WTC11 (cell line): ENCODE measurements at regions not wholly inside any gene's neighbourhood (a gene's known extent, or its start where the extent isn't known, plus 50 kb on each side); places are given as distances from the start of the nearest gene placed in this dataset.
A peak's percentile ranks its signal among the peaks of the same experiment; 100 is the strongest.

Experiments used
- ATAC-seq: fragments of 200-7000 bp; cut with Tn5 transposase; 2 replicates; pipeline ENCODE4 v1.10.0; 2021; ENCODE audit warnings: mild to moderate bottlenecking, moderate library complexity
- CTCF ChIA-PET: fragments of 300-600 bp; sonication (Branson Sonifier 250); formaldehyde crosslinking; loops from one replicate; lab custom pipeline; 2021; ENCODE audit warnings: antibody characterized with exemption; lab: Charles Lee
- POLR2A ChIA-PET: fragments of 350-600 bp; sonication (Branson Sonifier 250); formaldehyde crosslinking; loops from one replicate; lab custom pipeline; 2021; ENCODE audit warnings: antibody characterized with exemption; lab: Charles Lee
- DNase-seq: peaks from one replicate; pipeline ENCODE4 v3.0.0; 2021; ENCODE audit warnings: low spot score
- H3K27ac Mint-ChIP-seq: 2 replicates; pipeline ENCODE4 v1.8.0; 2021; ENCODE audit warnings: mixed read lengths
- H3K27me3 Mint-ChIP-seq: 2 replicates; pipeline ENCODE4 v1.8.0; 2021; ENCODE audit warnings: low read depth, mild to moderate bottlenecking, moderate library complexity, mixed read lengths
- H3K36me3 Mint-ChIP-seq: 2 replicates; pipeline ENCODE4 v1.8.0; 2021; ENCODE audit warnings: mixed read lengths
- H3K4me1 Mint-ChIP-seq: 2 replicates; pipeline ENCODE4 v1.8.0; 2022; ENCODE audit warnings: mixed read lengths
- H3K4me3 Mint-ChIP-seq: 2 replicates; pipeline ENCODE4 v1.8.0; 2021; ENCODE audit warnings: mild to moderate bottlenecking, moderate library complexity, mixed read lengths
- H3K9me3 Mint-ChIP-seq: 2 replicates; pipeline ENCODE4 v1.8.0; 2021; ENCODE audit warnings: mixed read lengths
- EMX1 ChIP-seq: fragments of 250-450 bp; sonication (Bioruptor Pico); IDR thresholded peaks from 2 replicates; pipeline ENCODE4 v1.8.0; 2021; ENCODE audit warnings: mild to moderate bottlenecking
- GTF2I ChIP-seq: fragments of 250-450 bp; sonication (Bioruptor Pico); conservative IDR thresholded peaks from 2 replicates; pipeline ENCODE4 v1.4.0; 2021; ENCODE audit warnings: mild to moderate bottlenecking
- HMGXB4 ChIP-seq: sonication (generic); formaldehyde crosslinking; IDR thresholded peaks from 2 replicates; pipeline ENCODE4 v1.8.1; 2023; ENCODE audit warnings: mild to moderate bottlenecking, moderate library complexity, missing genetic modification reagents
- JAZF1 ChIP-seq: fragments of 250-450 bp; sonication (Bioruptor Pico); IDR thresholded peaks from 2 replicates; pipeline ENCODE4 v1.9.0; 2021; ENCODE audit warnings: moderate library complexity, mild to moderate bottlenecking, inconsistent platforms
- KAT7 ChIP-seq: sonication (generic); formaldehyde crosslinking; IDR thresholded peaks from 2 replicates; pipeline ENCODE4 v1.8.1; 2023; ENCODE audit warnings: missing genetic modification reagents, mild to moderate bottlenecking, borderline replicate concordance
- NFYB ChIP-seq: sonication (generic); formaldehyde crosslinking; conservative IDR thresholded peaks from 2 replicates; pipeline ENCODE4 v1.8.0; 2022; ENCODE audit warnings: low read depth, missing genetic modification reagents
- SP1 ChIP-seq: sonication (generic); formaldehyde crosslinking; conservative IDR thresholded peaks from 2 replicates; pipeline ENCODE4 v1.8.1; 2022; ENCODE audit warnings: missing genetic modification reagents
- ZNF232 ChIP-seq: sonication (generic); formaldehyde crosslinking; IDR thresholded peaks from 2 replicates; pipeline ENCODE4 v1.8.0; 2022; ENCODE audit warnings: mild to moderate bottlenecking, missing genetic modification reagents
- TF ChIP-seq, protein P1 (sequence below): fragments of 250-450 bp; sonication (Bioruptor Pico); IDR thresholded peaks from 2 replicates; pipeline ENCODE4 v1.8.0; 2021; ENCODE audit warnings: mild to moderate bottlenecking
- TF ChIP-seq, protein P2 (sequence below): fragments of 250-450 bp; sonication (Bioruptor Pico); IDR thresholded peaks from 2 replicates; pipeline ENCODE4 v1.9.0; 2021; ENCODE audit warnings: moderate library complexity, mild to moderate bottlenecking, inconsistent platforms, borderline replicate concordance
- TF ChIP-seq, protein P3 (sequence below): sonication (generic); formaldehyde crosslinking; IDR thresholded peaks from 2 replicates; pipeline ENCODE4 v1.8.0; 2022; ENCODE audit warnings: missing genetic modification reagents
- TF ChIP-seq, protein P4 (sequence below): sonication (generic); formaldehyde crosslinking; conservative IDR thresholded peaks from 2 replicates; pipeline ENCODE4 v1.8.1; 2023; ENCODE audit warnings: mild to moderate bottlenecking, low read depth, missing genetic modification reagents, moderate library complexity

- DNase-seq (no peak), ATAC-seq (no peak; the same call in 1 of the 2 replicates)
- ChIA-PET POLR2A (interaction anchor here (0.8 kb wide), 1 partner anchor 140 kb away, joined by 3 read pairs; the partner anchor contains the start of gene NGF), CTCF (interaction anchor here (1.0 to 1.6 kb wide), 2 partner anchors 10 to 117 kb away, joined by 3 to 5 read pairs; no protein-coding TSS in a partner anchor)
- Mint-ChIP-seq H3K27ac (no peak overlapping the region), H3K4me1 (peaks cover 3% of the 10 kb centered on the region; the same call in 1 of the 2 replicates), H3K9me3 (no peaks in the 10 kb centered on the region), H3K27me3 (peaks cover 5% of the 10 kb centered on the region; the same call in 1 of the 2 replicates), H3K36me3 (no peaks in the 10 kb centered on the region), H3K4me3 (no peak overlapping the region)
- no peak for TF ChIP-seq JAZF1 (CRISPR knock-in tag)
- no peak for TF ChIP-seq KAT7 (CRISPR knock-in tag)
- TF ChIP-seq, protein P1, sequence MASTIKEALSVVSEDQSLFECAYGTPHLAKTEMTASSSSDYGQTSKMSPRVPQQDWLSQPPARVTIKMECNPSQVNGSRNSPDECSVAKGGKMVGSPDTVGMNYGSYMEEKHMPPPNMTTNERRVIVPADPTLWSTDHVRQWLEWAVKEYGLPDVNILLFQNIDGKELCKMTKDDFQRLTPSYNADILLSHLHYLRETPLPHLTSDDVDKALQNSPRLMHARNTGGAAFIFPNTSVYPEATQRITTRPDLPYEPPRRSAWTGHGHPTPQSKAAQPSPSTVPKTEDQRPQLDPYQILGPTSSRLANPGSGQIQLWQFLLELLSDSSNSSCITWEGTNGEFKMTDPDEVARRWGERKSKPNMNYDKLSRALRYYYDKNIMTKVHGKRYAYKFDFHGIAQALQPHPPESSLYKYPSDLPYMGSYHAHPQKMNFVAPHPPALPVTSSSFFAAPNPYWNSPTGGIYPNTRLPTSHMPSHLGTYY (CRISPR knock-in tag), result no peak
These were observed 141.0 kb upstream of the NGF start for GRCh38 chr1:115479055-115479482.

DNA sequence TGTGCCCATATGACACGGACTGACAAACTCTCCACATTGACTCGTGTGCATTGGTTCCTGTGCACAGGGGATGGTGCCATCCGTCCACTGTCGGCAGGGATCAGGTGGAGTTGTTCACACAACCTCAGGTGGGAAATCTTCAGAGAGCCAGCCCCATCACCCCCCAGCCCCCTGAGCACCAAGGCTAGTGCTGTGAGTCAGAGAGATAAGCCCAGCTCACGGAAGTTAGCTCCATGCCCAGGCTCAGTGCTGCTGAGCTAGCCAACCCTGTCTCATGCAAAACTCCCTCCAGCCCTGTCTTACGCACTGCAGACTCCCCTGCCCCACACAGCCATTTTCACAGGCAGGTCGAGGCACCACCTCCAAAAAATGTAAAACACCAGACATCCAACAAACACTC lies 139.0 kb upstream of the NGF start:
- ATAC-seq, result no peak
- no peak for TF ChIP-seq GTF2I (CRISPR knock-in tag)
- no peak for TF ChIP-seq EMX1 (CRISPR knock-in tag)
- TF ChIP-seq, protein P2, sequence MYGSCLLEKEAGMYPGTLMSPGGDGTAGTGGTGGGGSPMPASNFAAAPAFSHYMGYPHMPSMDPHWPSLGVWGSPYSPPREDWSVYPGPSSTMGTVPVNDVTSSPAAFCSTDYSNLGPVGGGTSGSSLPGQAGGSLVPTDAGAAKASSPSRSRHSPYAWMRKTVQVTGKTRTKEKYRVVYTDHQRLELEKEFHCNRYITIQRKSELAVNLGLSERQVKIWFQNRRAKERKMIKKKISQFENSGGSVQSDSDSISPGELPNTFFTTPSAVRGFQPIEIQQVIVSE (CRISPR knock-in tag), result no peak
- H3K4me3 Mint-ChIP-seq, result no peak overlapping the region
- POLR2A ChIA-PET, result no interaction called here
- no peak for DNase-seq
- H3K27ac Mint-ChIP-seq, result no peak overlapping the region
- H3K9me3 Mint-ChIP-seq, result no peaks in the 10 kb centered on the region
- CTCF ChIA-PET, result interaction anchor here (0.9 to 1.7 kb wide), 4 partner anchors 10 to 340 kb away, joined by 3 to 7 read pairs (median 4); no protein-coding TSS in a partner anchor
- peaks cover 3% of the 10 kb centered on the region; the same call in 1 of the 2 replicates for H3K4me1 Mint-ChIP-seq
- no peaks in the 10 kb centered on the region for H3K36me3 Mint-ChIP-seq
- peaks cover 5% of the 10 kb centered on the region; the same call in 1 of the 2 replicates for H3K27me3 Mint-ChIP-seq

GRCh38 chr1:115476616-115477015 lies 138.6 kb upstream of the NGF start:
- ATAC-seq (peak; percentile 61), DNase-seq (no peak)
- ChIA-PET POLR2A (no interaction called here), CTCF (interaction anchor here (0.9 to 1.7 kb wide), 4 partner anchors 10 to 339 kb away, joined by 3 to 7 read pairs (median 4); no protein-coding TSS in a partner anchor)
- H3K27me3 Mint-ChIP-seq, result peaks cover 5% of the 10 kb centered on the region; the same call in 1 of the 2 replicates
- H3K9me3 Mint-ChIP-seq, result no peaks in the 10 kb centered on the region
- H3K36me3 Mint-ChIP-seq, result no peaks in the 10 kb centered on the region
- H3K27ac Mint-ChIP-seq, result no peak overlapping the region
- no peak overlapping the region for H3K4me3 Mint-ChIP-seq
- H3K4me1 Mint-ChIP-seq, result no peaks in the 10 kb centered on the region; the same call in 1 of the 2 replicates
- no peak for TF ChIP-seq SP1
- no peak for TF ChIP-seq ZNF232 (CRISPR knock-in tag)
- TF ChIP-seq, protein P3, sequence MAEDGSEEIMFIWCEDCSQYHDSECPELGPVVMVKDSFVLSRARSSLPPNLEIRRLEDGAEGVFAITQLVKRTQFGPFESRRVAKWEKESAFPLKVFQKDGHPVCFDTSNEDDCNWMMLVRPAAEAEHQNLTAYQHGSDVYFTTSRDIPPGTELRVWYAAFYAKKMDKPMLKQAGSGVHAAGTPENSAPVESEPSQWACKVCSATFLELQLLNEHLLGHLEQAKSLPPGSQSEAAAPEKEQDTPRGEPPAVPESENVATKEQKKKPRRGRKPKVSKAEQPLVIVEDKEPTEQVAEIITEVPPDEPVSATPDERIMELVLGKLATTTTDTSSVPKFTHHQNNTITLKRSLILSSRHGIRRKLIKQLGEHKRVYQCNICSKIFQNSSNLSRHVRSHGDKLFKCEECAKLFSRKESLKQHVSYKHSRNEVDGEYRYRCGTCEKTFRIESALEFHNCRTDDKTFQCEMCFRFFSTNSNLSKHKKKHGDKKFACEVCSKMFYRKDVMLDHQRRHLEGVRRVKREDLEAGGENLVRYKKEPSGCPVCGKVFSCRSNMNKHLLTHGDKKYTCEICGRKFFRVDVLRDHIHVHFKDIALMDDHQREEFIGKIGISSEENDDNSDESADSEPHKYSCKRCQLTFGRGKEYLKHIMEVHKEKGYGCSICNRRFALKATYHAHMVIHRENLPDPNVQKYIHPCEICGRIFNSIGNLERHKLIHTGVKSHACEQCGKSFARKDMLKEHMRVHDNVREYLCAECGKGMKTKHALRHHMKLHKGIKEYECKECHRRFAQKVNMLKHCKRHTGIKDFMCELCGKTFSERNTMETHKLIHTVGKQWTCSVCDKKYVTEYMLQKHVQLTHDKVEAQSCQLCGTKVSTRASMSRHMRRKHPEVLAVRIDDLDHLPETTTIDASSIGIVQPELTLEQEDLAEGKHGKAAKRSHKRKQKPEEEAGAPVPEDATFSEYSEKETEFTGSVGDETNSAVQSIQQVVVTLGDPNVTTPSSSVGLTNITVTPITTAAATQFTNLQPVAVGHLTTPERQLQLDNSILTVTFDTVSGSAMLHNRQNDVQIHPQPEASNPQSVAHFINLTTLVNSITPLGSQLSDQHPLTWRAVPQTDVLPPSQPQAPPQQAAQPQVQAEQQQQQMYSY (CRISPR knock-in tag), result no peak
- TF ChIP-seq, protein P4, sequence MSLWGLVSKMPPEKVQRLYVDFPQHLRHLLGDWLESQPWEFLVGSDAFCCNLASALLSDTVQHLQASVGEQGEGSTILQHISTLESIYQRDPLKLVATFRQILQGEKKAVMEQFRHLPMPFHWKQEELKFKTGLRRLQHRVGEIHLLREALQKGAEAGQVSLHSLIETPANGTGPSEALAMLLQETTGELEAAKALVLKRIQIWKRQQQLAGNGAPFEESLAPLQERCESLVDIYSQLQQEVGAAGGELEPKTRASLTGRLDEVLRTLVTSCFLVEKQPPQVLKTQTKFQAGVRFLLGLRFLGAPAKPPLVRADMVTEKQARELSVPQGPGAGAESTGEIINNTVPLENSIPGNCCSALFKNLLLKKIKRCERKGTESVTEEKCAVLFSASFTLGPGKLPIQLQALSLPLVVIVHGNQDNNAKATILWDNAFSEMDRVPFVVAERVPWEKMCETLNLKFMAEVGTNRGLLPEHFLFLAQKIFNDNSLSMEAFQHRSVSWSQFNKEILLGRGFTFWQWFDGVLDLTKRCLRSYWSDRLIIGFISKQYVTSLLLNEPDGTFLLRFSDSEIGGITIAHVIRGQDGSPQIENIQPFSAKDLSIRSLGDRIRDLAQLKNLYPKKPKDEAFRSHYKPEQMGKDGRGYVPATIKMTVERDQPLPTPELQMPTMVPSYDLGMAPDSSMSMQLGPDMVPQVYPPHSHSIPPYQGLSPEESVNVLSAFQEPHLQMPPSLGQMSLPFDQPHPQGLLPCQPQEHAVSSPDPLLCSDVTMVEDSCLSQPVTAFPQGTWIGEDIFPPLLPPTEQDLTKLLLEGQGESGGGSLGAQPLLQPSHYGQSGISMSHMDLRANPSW (CRISPR knock-in tag), result no peak
- TF ChIP-seq NFYB (CRISPR knock-in tag), result no peak
- no peak for TF ChIP-seq HMGXB4
